ENCODE measurements at regions not wholly inside any gene's neighbourhood (a gene's known extent, or its start where the extent isn't known, plus 50 kb on each side); places are given as distances from the start of the nearest gene placed in this dataset.

GRCh38 chr4:4730249-4730648, 129.2 kb upstream of the MSX1 start:
- H3K4me3 ChIP-seq (ENCODE audit: low read depth, low read length), result no peak overlapping the region
- TF ChIP-seq, protein P1, sequence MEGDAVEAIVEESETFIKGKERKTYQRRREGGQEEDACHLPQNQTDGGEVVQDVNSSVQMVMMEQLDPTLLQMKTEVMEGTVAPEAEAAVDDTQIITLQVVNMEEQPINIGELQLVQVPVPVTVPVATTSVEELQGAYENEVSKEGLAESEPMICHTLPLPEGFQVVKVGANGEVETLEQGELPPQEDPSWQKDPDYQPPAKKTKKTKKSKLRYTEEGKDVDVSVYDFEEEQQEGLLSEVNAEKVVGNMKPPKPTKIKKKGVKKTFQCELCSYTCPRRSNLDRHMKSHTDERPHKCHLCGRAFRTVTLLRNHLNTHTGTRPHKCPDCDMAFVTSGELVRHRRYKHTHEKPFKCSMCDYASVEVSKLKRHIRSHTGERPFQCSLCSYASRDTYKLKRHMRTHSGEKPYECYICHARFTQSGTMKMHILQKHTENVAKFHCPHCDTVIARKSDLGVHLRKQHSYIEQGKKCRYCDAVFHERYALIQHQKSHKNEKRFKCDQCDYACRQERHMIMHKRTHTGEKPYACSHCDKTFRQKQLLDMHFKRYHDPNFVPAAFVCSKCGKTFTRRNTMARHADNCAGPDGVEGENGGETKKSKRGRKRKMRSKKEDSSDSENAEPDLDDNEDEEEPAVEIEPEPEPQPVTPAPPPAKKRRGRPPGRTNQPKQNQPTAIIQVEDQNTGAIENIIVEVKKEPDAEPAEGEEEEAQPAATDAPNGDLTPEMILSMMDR (IDR thresholded peaks at IDR 0.05; ENCODE audit: borderline replicate concordance, insufficient read depth, low read depth, low read length), result no peak

- TF ChIP-seq, protein P1 (IDR thresholded peaks at IDR 0.05; ENCODE audit: borderline replicate concordance, insufficient read depth, low read depth, low read length), result no peak
- H3K4me3 ChIP-seq (ENCODE audit: low read depth, low read length), result no peak overlapping the region
These were observed 130.3 kb upstream of the MSX1 start for GRCh38 chr4:4729206-4729605.

- no peak overlapping the region for H3K4me3 ChIP-seq (ENCODE audit: low read depth, low read length)
These were observed 131.9 kb upstream of the MSX1 start for GRCh38 chr4:4727536-4727935.

GRCh38 chr4:4726051-4726450, 133.4 kb upstream of the MSX1 start:
- TF ChIP-seq, protein P1 (IDR thresholded peaks at IDR 0.05; ENCODE audit: borderline replicate concordance, insufficient read depth, low read depth, low read length), result peak; percentile 34; the same call in 1 of the 2 replicates
- no peak overlapping the region for H3K4me3 ChIP-seq (ENCODE audit: low read depth, low read length)

More at GRCh38 chr4:4727536-4727935, 131.9 kb upstream of the MSX1 start:
- TF ChIP-seq, protein P1 (IDR thresholded peaks at IDR 0.05; ENCODE audit: borderline replicate concordance, insufficient read depth, low read depth, low read length), result no peak

- H3K4me3 ChIP-seq (ENCODE audit: low read depth, low read length), result no peak overlapping the region
- TF ChIP-seq, protein P1 (IDR thresholded peaks at IDR 0.05; ENCODE audit: borderline replicate concordance, insufficient read depth, low read depth, low read length), result no peak
These were observed 135.1 kb upstream of the MSX1 start for GRCh38 chr4:4724321-4724720.

GRCh38 chr4:4721636-4722035, 137.8 kb upstream of the MSX1 start:
- TF ChIP-seq, protein P1 (IDR thresholded peaks at IDR 0.05; ENCODE audit: borderline replicate concordance, insufficient read depth, low read depth, low read length), result no peak

GRCh38 chr4:4720646-4721045, 138.8 kb upstream of the MSX1 start:
- TF ChIP-seq, protein P1 (IDR thresholded peaks at IDR 0.05; ENCODE audit: borderline replicate concordance, insufficient read depth, low read depth, low read length), result no peak
- H3K4me3 ChIP-seq (ENCODE audit: low read depth, low read length), result no peak overlapping the region

More at GRCh38 chr4:4721636-4722035, 137.8 kb upstream of the MSX1 start:
- no peak overlapping the region for H3K4me3 ChIP-seq (ENCODE audit: low read depth, low read length)

Data from GM12875 (cell line).